Stimulated activated CD4-positive, alpha-beta T cell treated with anti-CD3 and anti-CD28 coated beads, Interleukin-1b, Interleukin-23, amount 100 ng/mL, for 48 hours (primary cell): ENCODE measurements at regions not wholly inside any gene's neighbourhood (a gene's known extent, or its start where the extent isn't known, plus 50 kb on each side); places are given as distances from the start of the nearest gene placed in this dataset.

Experiments
- DNase-seq: peaks from one replicate; pipeline ENCODE4 v3.0.0-alpha.2; 2020

GRCh38 chr1:87894062-87894461, 565.4 kb downstream of the LMO4 start:
- no peak for DNase-seq

- no peak for DNase-seq
These were observed 568.8 kb downstream of the LMO4 start for GRCh38 chr1:87897481-87897880.

- no peak for DNase-seq
These were observed 569.8 kb downstream of the LMO4 start for GRCh38 chr1:87898431-87898830.

GRCh38 chr1:87899017-87899416, 570.3 kb downstream of the LMO4 start:
- no peak for DNase-seq

- no peak for DNase-seq
These were observed 571.1 kb downstream of the LMO4 start for GRCh38 chr1:87899746-87900145.

GRCh38 chr1:87902830-87903229, 574.1 kb downstream of the LMO4 start:
- DNase-seq, result no peak

GRCh38 chr1:87903242-87903641, 574.6 kb downstream of the LMO4 start:
- no peak for DNase-seq

- no peak for DNase-seq
These were observed 576.0 kb downstream of the LMO4 start for GRCh38 chr1:87904651-87905050.

- no peak for DNase-seq
These were observed 577.0 kb downstream of the LMO4 start for GRCh38 chr1:87905651-87906050.

GRCh38 chr1:87906078-87906477, 577.4 kb downstream of the LMO4 start:
- DNase-seq, result no peak

GRCh38 chr1:87913361-87913760, 584.7 kb downstream of the LMO4 start:
- DNase-seq, result no peak

- DNase-seq, result no peak
These were observed 585.7 kb downstream of the LMO4 start for GRCh38 chr1:87914396-87914795.

- DNase-seq, result no peak
These were observed 587.1 kb downstream of the LMO4 start for GRCh38 chr1:87915771-87916170.

GRCh38 chr1:87916965-87917364, 588.3 kb downstream of the LMO4 start:
- no peak for DNase-seq

- DNase-seq, result no peak
These were observed 589.7 kb downstream of the LMO4 start for GRCh38 chr1:87918398-87918797.

GRCh38 chr1:87922885-87923284, 594.2 kb downstream of the LMO4 start:
- DNase-seq, result no peak

- no peak for DNase-seq
These were observed 597.6 kb downstream of the LMO4 start for GRCh38 chr1:87926131-87926830.

- no peak for DNase-seq
These were observed 598.2 kb downstream of the LMO4 start for GRCh38 chr1:87926921-87927320.

- no peak for DNase-seq
These were observed 599.0 kb downstream of the LMO4 start for GRCh38 chr1:87927391-87928280.

- DNase-seq, result no peak
These were observed 599.9 kb downstream of the LMO4 start for GRCh38 chr1:87928623-87929022.

GRCh38 chr1:87929906-87930305, 601.2 kb downstream of the LMO4 start:
- DNase-seq, result no peak

GRCh38 chr1:87930796-87931195, 602.1 kb downstream of the LMO4 start:
- DNase-seq, result no peak

GRCh38 chr1:87933171-87933570, 604.5 kb downstream of the LMO4 start:
- DNase-seq, result no peak

- no peak for DNase-seq
These were observed 606.5 kb downstream of the LMO4 start for GRCh38 chr1:87935130-87935529.
